Inflammatory macrophage treated with lipopolysaccharide for 4 hours (primary cell): ENCODE measurements at regions not wholly inside any gene's neighbourhood (a gene's known extent, or its start where the extent isn't known, plus 50 kb on each side); places are given as distances from the start of the nearest gene placed in this dataset.
A peak's percentile ranks its signal among the peaks of the same experiment; 100 is the strongest.
"Not testable (repeated sequence)": the region's sequence is repeated elsewhere in the genome, so short reads cannot be mapped to it uniquely, and the experiment has no call there.

Source experiments
- DNase-seq: peaks from one replicate; pipeline ENCODE4 v3.0.0-alpha.2; 2020

GRCh38 chr3:839981-840380, 252.8 kb upstream of the CNTN6 start:
- no peak for DNase-seq

DNA sequence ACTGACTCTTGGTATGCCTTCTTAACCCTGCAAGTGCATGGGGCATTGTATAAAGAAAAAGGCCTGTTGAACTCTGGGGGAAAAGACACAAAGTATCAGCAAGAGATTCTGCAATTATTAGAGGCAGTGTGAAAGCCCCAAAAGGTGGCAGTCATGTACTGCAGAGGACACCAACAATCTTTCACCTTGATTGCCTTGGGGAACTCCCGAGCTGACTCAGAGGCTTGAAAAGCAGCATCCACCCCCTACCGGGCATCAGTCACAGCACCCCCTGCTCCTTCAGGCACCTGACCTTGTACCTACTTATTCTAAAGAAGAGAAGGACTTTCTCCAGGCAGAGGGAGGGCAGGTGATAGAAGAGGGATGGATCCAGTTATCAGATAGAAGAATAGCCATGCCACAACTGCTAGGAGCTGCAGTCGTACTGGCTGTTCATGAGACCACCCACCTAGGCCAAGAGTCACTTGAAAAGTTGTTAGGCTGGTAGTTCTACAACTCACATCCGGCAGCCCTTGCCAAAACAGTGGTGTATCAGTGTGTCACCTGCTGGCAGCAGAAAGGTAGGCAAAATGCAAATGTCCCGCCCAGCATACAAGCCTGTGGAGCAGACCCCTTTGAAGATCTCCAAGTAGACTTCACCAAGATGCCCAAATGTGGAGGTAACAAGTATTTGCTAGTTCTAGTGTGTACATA, 241.6 kb upstream of the CNTN6 start:
- DNase-seq, result no peak

- no peak for DNase-seq
These were observed 240.8 kb upstream of the CNTN6 start for GRCh38 chr3:852033-852432.

- DNase-seq, result no peak
These were observed 239.3 kb upstream of the CNTN6 start for GRCh38 chr3:853489-853888.

DNA sequence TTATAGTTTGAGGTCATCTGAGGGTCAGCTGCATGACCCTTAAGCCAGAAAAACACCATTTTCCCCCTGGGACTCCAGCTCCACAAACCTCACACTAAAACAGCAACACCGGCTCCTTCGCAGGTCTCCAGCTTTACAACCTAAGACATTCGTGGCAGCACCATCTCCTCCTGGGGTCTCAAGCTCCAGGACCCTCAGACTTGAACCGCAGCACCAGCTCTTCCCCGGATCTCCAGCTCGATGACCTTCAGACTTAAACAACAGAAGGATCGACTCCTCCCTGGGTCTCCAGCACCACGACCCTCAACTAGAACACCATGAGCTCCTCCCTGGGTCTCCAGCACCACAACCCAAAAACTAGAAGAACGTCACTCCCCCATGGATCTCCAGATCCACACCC, 233.7 kb upstream of the CNTN6 start:
- no peak for DNase-seq

DNA sequence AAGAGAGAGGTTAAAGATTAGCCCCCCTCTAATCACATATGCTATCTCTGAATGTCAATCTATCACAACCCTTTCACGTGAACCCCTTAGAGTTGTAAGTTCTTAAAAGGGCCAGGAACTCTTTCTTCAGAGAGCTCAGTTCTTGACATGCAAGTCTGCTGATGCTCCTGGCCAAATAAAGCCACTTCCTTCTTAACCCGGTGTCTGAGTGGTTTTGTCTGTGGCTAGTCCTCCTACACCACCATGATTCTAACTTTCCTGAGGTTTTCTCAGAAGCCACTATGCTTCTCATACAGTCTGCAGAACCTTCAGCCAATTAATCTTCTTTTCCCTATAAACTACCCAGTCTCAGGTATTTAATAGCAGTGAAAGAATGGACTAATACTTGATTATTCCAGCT, 231.1 kb upstream of the CNTN6 start:
- DNase-seq, result no peak

DNA sequence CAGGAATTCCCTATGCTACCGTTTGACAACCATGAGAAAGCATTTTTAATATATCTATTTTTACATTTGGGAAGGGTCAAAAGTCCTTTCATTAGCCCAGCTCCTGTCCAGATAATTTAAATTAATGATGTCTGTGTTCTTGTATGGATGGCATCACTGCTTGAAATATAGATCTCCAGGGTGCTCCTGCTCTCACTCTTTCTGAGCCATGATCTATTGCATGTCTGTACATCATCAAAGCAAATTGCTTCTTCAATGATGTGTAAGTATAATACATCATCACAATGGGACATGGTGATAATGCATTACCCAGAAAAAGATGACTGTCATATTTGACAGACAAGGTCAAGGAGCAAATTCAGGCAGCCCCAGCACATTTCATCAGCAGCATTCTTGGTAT, 223.6 kb upstream of the CNTN6 start:
- no peak for DNase-seq

GRCh38 chr3:869734-870133, 223.1 kb upstream of the CNTN6 start:
- no peak for DNase-seq

DNA sequence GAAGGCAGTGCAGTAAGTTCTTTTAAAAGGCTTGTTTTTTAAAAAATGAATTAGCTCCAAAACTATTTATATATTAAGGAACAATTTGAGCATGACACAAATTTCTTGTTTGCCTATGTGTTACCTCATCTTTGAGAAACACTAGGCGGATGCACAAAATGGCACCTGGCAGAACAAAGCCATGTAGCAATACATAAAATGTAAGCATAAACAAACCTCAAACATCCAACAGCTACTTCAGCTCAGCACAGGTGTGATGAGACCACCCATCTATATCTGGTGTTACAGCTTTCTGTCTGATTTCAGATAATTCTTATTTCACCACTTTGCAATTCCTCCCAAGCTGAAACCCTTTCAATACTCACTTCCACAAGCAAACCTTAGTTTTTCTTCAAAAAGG, 221.2 kb upstream of the CNTN6 start:
- DNase-seq, result no peak

DNA sequence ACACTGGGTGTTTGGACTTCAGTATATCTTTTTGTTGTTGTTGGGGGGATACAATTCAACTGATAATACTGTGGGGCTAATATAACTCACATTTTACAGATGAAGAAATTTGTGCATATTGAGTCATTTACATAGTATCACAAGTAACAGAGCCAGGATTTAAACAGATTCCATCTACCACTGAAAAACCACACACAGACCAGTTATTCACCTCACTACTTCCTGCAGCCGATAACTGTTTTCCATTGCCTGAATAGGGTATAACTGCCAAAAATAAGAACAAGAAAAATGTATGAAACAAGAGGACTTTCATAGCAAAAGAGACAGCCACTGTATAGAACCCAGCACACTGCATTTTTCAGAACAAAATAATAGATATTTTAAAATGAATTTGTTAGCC, 215.8 kb upstream of the CNTN6 start:
- DNase-seq, result no peak

DNA sequence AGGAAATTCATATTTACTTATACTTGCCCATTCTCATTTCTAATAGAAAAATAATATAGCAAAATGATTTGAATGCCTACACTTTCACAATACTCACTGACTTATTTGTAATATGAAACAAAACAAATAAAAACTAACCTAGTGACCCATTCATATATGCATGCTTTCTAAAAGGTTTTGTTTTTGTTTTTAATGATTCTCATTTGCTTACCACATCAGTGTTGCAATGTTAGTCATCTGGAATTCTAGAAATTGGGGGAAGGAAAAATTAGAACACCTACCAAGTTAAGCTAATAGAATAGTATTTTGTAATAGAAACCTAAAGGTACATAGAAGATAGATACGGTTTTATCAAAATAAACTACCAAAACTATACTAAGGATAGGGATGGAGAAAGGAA, 214.1 kb upstream of the CNTN6 start:
- DNase-seq, result no peak

DNA sequence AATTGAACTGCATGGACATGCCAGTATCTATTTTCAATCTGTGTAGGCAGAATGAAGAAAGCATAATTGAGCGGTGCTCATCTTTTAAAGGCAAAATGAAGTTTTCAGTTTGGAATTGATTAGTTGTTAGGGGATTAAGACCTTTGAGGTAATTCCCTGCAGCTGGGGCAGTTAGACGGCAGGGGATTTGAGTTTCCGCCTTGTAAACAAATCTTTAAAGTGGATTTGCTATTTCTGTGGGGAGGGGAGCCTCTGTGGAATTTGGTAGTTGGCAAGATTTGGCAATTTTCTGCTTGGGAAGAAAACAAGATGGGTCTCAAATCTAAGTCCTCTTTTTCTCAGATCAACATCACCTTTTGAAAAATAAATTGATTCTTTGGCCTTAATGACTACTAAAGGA, 212.5 kb upstream of the CNTN6 start:
- DNase-seq, result no peak

DNA sequence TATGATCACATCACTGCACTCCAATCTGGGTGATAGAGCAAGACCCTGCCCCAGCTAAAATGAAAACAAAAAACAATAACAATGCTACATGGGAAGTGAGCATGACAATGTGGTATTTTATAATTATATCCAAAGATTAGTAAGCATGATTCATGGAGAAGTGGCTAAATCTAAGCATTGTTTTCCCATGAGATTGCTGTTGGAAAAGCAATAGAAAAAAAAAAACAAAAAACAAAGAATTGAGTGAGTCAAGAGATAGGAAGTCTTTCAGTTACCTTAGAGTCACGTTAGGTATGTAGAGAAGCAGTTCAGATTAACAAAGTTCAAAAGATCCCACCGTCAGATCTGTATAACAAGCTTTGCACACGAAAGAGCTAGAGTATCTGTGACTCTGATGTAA, 210.3 kb upstream of the CNTN6 start:
- DNase-seq, result no peak

- DNase-seq, result peak; percentile 1
These were observed 190.7 kb upstream of the CNTN6 start for GRCh38 chr3:901953-902778.

DNA sequence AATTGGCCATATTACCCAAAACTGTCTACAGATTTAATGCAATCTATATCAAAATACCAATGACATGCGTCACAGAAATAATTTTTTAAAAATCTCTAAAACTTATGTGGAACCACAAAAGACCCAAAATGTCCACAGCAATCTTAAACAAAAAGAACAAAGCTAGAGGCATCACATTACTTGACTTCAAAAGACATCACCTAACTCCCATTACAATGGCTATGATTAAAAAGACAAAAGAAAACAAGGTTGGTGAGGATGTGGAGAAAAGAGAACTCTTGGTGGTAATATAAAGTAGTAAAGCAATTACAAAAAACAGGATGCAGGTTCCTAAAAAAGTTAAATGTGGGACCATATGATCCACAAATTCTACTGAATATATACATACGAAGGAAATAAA, 187.6 kb upstream of the CNTN6 start:
- DNase-seq, result no peak

DNA sequence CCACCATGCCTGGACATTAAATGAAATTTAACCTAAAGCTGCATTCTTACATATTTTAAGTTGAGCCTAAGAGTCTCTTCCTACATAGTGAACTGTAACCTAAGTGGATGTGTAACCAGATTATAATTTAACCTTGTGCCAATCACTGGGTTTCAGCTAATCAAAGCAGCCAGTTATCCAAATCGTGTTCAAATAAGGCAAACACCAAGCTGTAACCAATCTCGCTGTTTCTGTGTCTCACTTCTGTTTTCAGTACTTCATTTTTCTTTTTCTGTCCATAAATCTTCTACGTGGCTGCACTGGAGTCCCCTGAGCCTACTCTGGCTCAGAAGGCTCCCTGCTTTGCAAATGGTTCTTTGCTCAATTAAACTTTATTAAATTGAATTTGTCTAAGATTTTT, 186.1 kb upstream of the CNTN6 start:
- DNase-seq, result no peak

DNA sequence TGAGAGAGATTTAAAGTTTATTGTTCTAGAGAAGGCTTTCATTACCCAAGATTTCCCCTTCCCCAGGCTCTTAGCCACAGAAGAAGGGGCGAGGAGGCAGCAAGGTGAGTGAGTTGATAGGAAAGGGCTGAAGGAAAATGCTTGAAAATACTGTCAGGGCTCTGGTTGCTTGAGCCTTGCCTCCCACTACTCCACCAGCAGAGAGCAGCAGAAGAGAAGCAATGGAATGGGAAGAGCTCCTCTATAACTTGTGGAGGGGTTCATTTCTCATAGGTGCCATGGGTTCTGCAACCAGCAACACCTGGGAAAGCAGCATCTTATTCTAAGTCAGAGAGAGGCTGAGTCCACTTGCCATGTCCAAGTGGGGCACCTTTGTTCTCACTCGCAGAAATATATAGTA, 184.0 kb upstream of the CNTN6 start:
- DNase-seq, result no peak

GRCh38 chr3:912717-913116, 180.1 kb upstream of the CNTN6 start:
- not testable (repeated sequence) for DNase-seq

GRCh38 chr3:923161-923910, 169.5 kb upstream of the CNTN6 start:
- DNase-seq, result no peak

DNA sequence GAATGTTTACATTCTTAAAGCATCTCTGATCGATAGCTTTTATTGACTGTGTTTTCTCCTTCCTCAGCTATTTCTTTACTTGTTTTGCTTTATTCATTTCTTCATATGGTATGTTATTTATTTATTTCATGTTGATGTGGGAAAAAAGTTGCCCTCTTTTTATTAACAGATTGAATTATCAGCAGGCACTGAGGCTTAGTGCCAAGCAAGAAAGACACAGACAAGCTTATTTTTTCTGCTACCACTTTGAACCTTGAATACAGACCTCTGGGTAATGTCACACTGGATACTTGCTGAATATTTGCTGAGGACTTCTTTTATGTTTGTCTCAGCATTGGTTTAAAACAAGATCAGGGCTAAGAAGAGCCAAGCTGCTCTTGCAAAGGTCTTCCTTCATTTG, 162.0 kb upstream of the CNTN6 start:
- DNase-seq, result no peak

GRCh38 chr3:933326-933725, 159.5 kb upstream of the CNTN6 start:
- DNase-seq, result no peak

GRCh38 chr3:944786-945185, 148.0 kb upstream of the CNTN6 start:
- DNase-seq, result no peak

DNA sequence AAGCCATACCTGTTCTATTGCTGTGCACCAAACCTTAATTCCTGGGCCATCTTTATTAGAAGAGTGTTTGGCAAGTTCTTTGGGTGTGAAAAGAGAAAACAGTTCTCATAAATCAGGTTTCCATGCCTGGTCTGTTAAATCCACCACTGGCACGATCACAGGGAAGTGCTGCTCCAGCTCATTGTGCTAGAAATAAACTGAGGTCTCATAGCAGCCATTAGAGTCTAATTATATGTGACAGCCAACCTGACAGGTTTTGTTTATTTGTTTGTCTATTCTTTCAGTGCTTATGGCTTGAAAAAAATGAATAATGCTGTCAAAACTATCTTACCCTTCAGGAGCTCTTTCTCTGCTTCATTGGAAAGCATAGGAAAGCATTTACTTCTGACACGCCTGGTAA, 147.1 kb upstream of the CNTN6 start:
- DNase-seq, result no peak

DNA sequence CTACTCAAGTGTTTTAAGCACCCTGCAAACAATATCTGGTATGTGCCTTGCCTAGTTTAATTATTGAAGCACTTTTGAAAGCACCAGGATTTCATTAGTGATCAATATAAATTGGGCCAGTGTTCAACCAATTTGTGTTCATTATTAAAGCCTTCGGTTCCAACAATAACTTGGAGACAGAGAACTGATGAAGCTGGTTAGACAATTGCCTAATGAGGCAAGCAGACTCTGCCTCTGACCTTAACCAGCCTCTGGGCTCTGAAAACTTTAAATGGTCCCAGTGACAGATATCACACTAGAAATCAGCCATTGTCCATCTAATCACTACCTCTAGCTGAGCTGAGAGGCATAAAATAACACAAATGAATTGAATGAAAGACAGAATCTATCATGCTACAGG, 139.9 kb upstream of the CNTN6 start:
- DNase-seq, result no peak
